DMS153 treated with DMSO at 0.1 percent for 48 hours (cell line): ENCODE measurements at regions not wholly inside any gene's neighbourhood (a gene's known extent, or its start where the extent isn't known, plus 50 kb on each side); places are given as distances from the start of the nearest gene placed in this dataset.

Experiments used
- DNase-seq: peaks from one replicate; lab custom pipeline; 2025; ENCODE audit not compliant: unreplicated experiment; lab: John Stamatoyannopoulos, UW

DNA sequence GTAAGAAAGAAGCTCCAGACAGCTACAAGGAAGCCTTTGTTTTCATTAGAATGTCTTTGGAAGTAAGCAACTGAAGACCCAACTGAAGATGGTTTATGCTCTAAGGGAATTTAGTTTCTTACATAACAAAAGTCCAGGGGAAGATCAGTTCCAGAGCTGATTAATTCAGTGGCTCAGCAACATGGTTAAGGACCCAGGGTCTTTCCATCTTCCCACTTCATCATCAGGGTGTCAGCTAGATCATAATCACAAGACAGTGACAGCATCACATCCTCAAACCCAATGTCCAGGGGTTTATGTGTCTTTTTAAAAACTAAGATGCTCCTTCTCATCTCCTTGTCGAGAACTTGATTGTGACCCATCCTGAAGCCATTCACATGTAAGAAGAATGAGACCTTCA is 119.7 kb upstream of the PRDM1 start:
- DNase-seq: no peak

DNA sequence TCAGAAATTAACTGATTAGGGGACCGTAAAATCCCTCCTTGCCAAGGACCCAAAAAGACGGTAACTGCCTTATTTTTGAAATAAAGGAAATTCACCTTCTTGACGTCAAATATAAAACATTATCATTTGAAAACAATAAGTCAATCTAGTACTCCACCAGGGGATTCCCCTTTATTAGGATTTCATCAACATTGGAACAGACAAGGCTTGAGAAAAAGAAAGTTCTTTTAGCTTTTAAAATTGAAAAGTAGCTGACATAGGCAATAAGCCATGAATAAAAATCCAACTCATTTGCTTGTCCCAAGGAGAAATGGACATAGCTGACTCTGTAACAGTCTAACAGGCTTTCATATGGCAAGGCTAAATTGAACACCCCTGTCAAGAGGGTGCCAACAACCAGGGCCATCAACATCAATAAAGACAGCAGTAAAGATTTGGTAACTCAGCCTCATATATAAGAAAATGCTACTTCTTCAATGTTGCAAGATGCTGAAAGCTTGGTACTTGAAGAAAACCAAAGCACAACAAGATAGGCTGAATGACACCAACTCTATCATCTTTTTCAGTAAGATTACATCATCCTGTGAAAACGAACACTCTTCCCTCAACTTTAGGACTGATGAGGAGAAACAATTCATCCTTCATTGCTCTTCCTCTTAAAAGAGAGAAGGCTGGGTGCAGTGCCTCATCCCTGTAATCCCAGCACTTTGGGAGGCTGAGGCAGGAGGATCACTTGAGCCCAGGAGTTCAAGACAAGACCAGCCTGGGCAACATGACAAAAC is 121.0 kb upstream of the PRDM1 start:
- DNase-seq: no peak

- no peak for DNase-seq
These were observed 132.0 kb upstream of the PRDM1 start for GRCh38 chr6:105954148-105954547.

DNA sequence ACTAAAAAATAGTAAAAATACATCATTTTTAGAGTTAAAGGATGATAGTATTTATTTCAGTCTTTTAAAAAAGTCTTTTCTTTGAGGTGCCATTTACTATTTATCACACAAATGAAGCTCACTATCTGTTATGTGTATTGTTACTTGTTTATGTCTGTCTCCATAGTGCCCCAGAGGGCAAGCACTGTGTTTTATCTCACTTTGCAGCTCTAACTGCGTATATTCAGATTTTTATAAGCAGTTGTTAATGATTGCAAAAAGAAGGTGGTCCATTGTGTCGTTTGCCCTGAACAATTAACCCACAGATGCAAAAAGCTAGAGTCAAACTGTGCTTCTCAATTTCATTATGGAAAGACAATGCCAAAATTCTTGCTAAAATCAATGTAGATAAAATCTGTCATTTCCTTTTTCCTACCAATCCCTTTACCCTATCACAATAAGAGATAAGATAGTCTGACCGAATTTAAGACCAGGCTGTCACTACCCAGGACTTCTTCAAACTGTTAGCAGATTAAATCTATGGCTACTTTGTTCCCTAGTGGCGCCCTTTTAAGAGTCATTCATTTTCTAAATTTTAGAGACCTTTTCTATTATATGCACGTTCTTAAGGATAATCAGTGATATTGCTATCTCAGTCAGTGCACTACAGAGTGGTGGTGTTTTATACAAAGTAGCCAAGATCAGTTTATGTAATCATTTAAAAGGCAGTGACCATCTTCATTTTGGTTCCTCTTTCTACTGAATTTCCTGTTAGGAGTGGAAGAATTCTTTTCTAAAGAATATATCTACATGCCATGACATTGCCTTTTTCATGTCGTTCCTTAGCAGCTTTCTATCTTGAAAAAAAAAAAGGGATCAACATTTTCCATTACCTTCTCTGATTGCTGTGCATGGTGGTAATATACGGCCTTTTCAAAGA is 133.1 kb upstream of the PRDM1 start:
- no peak for DNase-seq

- DNase-seq: no peak
These were observed 133.8 kb upstream of the PRDM1 start for GRCh38 chr6:105952326-105952725.

DNA sequence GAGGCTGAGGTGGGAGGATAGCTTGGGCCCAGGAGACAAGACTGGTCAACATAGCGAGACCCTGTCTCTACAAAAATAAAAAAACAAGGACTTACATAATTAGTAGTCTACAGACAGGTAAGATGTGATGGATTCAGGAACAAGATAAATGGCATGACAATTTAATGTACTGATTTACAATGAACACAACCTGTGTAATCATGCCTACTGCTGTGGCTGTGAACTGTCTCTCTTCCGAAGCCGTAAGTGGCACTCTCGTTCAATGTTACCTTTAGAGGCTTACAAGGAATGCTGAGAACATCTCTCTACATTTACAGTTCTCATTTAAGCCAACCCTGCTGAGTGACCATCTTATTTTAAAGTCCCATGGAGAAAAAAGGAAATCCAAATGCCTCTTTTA is 134.8 kb upstream of the PRDM1 start:
- no peak for DNase-seq

DNA sequence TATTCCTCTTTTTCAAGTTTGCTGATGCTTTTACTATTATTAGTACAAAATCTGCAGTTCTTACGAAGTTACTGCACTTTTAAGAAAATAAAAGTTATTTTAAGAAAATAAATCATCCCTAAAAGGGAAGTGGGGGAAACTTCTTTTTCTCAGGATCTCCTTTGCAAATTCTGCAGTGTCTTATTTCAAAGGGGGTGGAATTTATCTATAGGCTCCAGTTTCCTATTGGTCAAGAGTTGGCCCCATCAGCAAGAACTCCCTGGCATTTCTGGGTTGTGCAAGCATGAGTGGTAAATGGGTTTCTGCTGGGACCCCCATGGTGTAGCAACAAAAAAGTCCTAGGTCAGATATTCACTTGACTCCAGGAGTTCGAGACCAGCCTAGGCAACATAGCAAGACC is 136.3 kb upstream of the PRDM1 start:
- DNase-seq: no peak

DNA sequence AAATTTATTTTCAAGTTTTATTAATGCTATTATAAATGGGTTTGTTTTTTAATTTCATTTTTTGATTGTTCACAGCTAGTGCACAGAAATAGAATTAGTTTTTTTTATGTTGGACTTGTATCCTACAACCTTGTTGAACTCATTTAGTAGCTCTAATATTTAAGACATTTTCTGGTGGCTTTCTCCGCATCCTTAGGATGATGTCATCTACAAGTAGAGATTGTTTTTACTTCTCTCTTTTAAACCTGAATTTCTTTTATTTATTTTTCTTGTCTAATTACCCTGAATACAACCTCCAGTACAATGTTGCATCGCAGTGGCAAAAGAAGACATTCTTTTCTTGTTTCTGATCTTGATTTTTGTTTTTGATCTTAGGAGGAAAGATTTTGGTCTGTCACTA is 142.6 kb upstream of the PRDM1 start:
- DNase-seq: no peak

GRCh38 chr6:105941621-105942412 is 144.3 kb upstream of the PRDM1 start:
- no peak for DNase-seq

DNA sequence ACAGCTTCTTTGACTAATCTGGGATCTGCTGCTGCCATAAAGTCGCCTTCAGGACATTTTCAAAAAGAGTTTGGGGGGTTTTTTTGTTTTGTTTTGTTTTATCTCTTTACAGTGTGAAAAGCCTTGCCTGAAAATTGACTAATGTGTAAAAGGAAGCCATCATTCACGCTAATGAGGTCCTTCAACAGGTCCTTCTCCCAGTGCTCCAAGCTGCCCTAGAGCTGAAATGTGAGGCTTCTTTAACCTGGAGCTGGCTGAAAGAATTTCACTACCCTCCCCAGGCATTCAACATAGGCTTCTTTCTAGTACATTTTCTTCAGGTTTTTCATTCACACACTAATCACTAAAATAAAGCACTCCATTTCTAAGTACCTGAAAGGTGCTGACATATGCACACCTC is 145.1 kb upstream of the PRDM1 start:
- no peak for DNase-seq

DNA sequence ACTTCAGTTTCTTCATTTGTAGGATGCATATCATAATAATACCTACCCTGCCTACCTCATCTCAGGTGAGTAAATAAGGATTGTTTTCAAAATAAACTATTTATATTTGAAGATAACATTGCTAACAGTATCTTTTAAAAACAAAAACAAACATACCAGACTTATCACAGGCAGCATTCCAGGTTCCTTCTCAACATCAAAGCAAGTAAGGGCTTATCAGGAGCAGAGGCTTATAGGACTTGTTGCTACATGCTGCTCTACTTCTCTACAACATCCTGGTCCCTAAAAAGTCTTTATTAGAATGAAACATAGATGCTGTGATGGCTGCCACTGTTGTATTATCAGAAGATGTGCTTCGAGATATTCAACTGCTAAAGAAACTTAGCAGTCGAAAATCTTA is 149.2 kb upstream of the PRDM1 start:
- DNase-seq: no peak

- DNase-seq: no peak
These were observed 150.7 kb upstream of the PRDM1 start for GRCh38 chr6:105935416-105935815.

- DNase-seq: no peak
These were observed 151.4 kb upstream of the PRDM1 start for GRCh38 chr6:105934708-105935107.

- DNase-seq: no peak
These were observed 153.7 kb upstream of the PRDM1 start for GRCh38 chr6:105932440-105932839.

DNA sequence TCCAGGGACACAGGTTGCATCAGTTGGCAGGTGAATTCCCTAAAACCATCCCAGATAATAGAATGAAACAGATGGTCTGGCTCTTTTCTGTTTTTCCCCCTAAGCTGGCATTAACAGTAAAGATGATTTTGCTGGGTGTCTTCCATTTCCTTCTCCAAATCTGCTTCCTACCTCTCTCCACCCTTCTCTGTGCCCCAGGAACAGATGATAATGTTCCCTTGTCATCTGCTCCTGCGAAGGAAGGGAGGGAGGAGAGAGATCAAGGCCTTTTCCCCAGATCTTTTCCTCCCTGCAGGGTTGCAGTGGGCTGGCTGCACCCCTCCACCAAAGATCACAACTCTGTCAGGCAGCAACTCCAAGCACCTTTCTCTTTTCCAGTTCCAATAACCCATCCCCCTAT is 156.5 kb upstream of the PRDM1 start:
- no peak for DNase-seq

DNA sequence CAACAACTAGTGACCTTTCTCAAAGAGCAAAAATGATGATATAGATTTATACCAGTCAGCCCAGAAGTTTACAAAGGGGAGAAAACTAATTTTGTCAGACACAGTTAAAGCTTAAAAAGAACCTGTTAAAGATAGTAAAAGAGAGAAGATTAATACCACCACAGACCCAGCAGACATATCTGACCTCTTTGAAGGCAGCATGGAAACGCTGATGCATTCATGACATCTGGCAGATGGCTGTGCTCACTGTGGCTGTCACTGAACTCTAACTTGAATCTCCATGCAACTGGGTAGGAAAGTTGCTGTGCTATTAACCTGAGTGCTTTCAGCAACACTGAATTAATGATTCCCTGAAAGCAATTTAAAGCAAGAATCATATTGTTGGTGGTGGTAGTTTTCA is 159.8 kb upstream of the PRDM1 start:
- DNase-seq: no peak

- DNase-seq: no peak
These were observed 160.4 kb upstream of the PRDM1 start for GRCh38 chr6:105925706-105926105.

- no peak for DNase-seq
These were observed 164.4 kb upstream of the PRDM1 start for GRCh38 chr6:105921781-105922180.

DNA sequence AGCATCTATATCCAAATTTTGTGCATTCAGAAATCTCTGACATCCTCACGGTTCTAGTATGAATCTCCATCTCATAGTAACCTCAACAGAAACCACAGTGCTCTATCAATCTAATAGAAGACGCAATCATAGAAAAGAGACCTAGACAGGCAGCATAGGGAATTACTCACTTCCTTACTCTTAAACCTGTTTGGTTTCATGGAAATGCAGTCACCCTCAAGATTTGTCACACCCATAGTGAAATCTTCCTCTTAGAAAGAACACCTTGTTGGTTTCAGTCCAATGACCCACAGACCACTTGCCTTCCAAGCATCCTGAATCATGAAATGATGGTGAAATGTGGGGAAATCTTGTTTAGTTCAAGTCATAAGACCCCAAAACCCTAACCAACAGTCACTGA is 166.1 kb upstream of the PRDM1 start:
- no peak for DNase-seq

DNA sequence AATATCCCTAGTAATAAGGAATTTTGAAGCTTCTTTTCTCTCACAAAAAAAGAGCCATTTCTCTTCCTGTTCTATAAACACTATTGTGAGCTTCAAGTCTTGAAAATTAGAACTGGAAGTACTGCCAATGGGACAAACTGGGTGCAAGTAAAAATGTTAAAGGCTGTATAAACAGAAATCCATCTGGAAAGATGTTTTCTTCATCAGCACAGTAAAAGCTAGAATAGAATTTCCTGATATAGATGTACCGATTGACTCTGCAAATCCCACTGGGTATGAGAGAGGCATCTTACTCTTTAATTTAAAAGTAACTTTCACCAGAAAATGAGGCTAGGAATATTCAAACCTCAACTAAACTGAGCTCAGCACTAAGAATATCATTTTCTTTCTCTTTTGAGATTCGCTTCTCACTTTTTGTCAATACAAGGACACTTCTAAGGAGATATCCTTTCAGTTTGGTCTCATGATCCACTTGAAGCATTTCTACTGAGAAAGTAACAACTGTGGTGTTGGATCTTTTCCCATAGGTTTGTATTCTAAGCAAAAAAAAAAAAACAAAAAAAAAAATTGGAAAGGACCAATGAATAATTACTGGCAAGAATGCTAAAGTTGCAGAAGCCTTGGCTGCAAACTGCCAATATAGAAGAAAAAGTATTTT is 169.0 kb upstream of the PRDM1 start:
- no peak for DNase-seq

GRCh38 chr6:105911106-105911629 is 175.0 kb upstream of the PRDM1 start:
- DNase-seq: no peak
